ENCODE measurements at regions not wholly inside any gene's neighbourhood (a gene's known extent, or its start where the extent isn't known, plus 50 kb on each side); places are given as distances from the start of the nearest gene placed in this dataset.

DNA sequence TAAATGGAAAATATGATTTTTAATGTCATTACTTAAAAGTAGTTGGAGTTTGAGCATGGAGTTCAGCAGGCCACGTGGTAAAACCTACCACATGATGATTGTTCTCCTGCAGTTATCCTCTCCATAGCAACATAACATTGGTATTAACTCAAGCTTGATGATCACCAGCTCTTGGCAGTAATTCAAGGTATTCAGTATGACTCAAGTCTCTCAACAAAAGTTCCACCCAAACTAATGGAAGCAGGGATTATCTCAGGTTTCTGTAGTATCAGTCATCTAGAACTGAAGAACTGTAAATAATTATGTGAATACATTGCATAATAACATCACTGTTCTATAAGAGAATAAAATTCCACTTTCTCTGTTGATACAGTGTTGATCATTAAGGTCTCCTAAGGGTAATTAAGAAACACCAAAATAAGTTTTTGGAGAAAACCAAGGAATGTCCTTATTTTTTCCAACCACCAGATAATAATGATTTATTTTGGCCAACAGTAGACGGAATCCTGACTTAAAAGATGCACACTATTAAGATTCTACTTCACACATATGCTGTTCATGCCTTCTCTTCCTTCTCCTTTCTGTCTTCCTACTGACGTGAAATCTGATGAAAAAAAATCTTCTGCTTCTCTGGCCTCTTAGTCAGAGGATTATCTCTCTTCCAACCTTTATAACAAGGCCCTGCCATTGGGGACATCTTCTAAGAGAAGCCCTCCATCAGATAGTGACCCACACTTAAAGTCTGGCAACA is 1092.3 kb downstream of the EFNB2 start:
- TF ChIP-seq, protein P1, sequence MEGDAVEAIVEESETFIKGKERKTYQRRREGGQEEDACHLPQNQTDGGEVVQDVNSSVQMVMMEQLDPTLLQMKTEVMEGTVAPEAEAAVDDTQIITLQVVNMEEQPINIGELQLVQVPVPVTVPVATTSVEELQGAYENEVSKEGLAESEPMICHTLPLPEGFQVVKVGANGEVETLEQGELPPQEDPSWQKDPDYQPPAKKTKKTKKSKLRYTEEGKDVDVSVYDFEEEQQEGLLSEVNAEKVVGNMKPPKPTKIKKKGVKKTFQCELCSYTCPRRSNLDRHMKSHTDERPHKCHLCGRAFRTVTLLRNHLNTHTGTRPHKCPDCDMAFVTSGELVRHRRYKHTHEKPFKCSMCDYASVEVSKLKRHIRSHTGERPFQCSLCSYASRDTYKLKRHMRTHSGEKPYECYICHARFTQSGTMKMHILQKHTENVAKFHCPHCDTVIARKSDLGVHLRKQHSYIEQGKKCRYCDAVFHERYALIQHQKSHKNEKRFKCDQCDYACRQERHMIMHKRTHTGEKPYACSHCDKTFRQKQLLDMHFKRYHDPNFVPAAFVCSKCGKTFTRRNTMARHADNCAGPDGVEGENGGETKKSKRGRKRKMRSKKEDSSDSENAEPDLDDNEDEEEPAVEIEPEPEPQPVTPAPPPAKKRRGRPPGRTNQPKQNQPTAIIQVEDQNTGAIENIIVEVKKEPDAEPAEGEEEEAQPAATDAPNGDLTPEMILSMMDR (IDR thresholded peaks at IDR 0.05; ENCODE audit: low read depth, low read length, missing control alignments): no peak
- peak overlapping the region; percentile 86 for H3K27ac ChIP-seq
- peak; percentile 97 for DNase-seq

DNA sequence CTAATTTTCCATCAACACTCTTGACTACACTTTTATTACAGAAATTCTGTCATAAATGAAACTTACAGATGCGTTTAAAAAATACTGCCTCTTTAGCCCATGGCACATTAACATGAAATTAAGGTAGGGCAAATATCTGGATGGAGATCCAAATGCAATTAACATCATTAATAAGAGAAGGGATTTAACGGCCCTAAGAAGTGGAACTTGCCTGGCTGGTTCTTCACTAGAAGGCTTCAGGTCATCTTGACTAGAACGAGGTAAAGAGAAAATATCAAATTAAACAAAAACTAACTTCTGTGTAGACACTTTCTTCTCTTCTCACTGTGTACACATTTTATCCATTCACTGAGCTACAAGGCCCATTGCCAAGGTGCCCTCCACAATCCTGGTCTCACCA is 1093.4 kb downstream of the EFNB2 start:
- Histone ChIP-seq H3K27me3 (replicated peaks) (no peaks in the 10 kb centered on the region), H3K4me3 (ENCODE audit: low read depth, low read length) (no peak overlapping the region), H3K36me3 (replicated peaks) (no peaks in the 10 kb centered on the region), H3K27ac (peak overlapping the region; percentile 86)
- in situ Hi-C loops (cut with HindIII; ENCODE audit: low pct_ligation_motif_present, low sequenced_read_pairs): no loop called here
- TF ChIP-seq, protein P1 (IDR thresholded peaks at IDR 0.05; ENCODE audit: low read depth, low read length, missing control alignments): no peak
- DNase-seq: no peak

More for the DNA sequence above, 1092.3 kb downstream of the EFNB2 start:
- Histone ChIP-seq H3K4me3 (ENCODE audit: low read depth, low read length) (no peak overlapping the region), H3K27me3 (replicated peaks) (no peaks in the 10 kb centered on the region), H3K36me3 (replicated peaks) (no peaks in the 10 kb centered on the region)
- in situ Hi-C loops (cut with HindIII; ENCODE audit: low pct_ligation_motif_present, low sequenced_read_pairs): no loop called here

DNA sequence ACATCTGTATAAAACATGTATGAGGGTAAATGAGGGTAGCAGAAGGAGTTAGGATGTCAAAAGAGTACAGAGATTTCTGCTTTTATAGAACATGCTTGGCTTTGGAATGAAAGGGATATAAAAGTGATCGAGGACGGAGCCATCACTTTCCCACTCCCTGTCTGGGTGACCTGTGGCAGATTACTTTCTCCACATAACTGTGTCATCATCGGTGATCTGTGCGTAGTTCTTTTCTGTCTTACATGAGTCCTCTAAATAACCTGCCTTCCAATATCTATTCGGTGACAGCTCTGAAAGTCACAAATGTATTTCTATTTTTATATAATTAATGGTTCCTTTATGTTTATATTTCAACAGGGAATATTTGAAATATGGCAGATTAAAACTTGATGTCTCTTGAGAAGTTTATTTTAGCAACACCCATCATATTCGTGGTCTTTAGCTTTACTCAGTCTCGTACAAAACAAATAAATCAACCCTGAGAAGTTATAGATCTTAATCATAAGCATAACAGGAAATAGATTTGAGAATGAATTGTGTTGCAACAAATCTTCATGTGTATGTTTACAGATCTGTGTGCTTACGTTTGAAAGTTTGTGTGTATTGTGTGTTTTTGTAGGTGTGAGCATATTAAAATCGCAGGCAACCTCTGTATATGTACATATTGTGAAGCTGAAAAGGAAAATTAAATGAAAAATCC is 1094.3 kb downstream of the EFNB2 start:
- H3K36me3 ChIP-seq (replicated peaks): no peaks in the 10 kb centered on the region
- TF ChIP-seq, protein P1 (IDR thresholded peaks at IDR 0.05; ENCODE audit: low read depth, low read length, missing control alignments): no peak

DNA sequence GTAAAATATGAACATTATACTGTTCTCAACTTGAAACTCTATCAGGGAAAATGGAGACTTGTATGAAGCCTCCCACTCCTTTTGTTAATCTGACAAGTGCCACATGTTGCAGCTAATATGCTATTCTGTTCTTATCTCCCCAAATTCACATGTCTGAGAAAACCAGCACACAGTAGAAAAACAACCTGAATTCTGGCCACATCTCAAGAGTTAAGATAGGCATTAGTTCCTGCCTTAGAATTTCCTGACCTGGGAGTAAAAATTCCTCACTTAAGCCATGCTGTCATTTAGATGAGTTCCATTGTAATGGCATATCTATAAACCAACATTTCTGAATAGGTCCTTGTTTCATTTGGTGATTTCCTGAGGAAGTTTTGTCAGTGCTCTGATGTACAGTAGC is 1098.5 kb downstream of the EFNB2 start:
- H3K4me3 ChIP-seq (ENCODE audit: low read depth, low read length): no peak overlapping the region
- no peaks in the 10 kb centered on the region for H3K36me3 ChIP-seq (replicated peaks)
- TF ChIP-seq, protein P1 (IDR thresholded peaks at IDR 0.05; ENCODE audit: low read depth, low read length, missing control alignments): no peak
- DNase-seq: no peak
- H3K27ac ChIP-seq: no peak overlapping the region
- in situ Hi-C loops (cut with HindIII; ENCODE audit: low pct_ligation_motif_present, low sequenced_read_pairs): no loop called here
- H3K27me3 ChIP-seq (replicated peaks): no peaks in the 10 kb centered on the region

More for the DNA sequence above, 1094.3 kb downstream of the EFNB2 start:
- no peak for DNase-seq
- Histone ChIP-seq H3K4me3 (ENCODE audit: low read depth, low read length) (no peak overlapping the region), H3K27ac (peak overlapping the region; percentile 86), H3K27me3 (replicated peaks) (no peaks in the 10 kb centered on the region)
- in situ Hi-C loops (cut with HindIII; ENCODE audit: low pct_ligation_motif_present, low sequenced_read_pairs): no loop called here

DNA sequence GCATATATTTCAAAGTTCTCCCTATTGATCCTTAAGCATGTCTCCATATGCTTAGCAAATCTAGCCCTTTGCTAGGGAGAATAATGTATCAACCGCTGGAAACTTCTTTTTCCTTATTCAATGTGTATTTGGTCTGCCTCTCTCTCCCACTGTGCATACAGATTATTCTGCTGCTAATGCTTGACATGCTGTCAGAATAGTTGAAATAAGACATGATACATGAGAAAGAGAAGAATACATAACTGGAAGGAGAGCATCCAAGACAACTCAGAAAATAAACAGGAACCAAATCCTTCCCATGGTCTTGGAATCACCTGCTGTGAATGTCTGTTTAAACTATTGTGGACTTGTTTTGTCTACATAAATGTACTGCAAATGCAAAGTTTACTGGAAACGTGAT is 1103.0 kb downstream of the EFNB2 start:
- no peaks in the 10 kb centered on the region for H3K27me3 ChIP-seq (replicated peaks)
- TF ChIP-seq, protein P1 (IDR thresholded peaks at IDR 0.05; ENCODE audit: low read depth, low read length, missing control alignments): no peak
- H3K36me3 ChIP-seq (replicated peaks): no peaks in the 10 kb centered on the region
- in situ Hi-C loops (cut with HindIII; ENCODE audit: low pct_ligation_motif_present, low sequenced_read_pairs): no loop called here
- H3K27ac ChIP-seq: no peak overlapping the region
- no peak for DNase-seq
- no peak overlapping the region for H3K4me3 ChIP-seq (ENCODE audit: low read depth, low read length)

Measured in brain microvascular endothelial cell (primary cell).